ENCODE measurements at regions not wholly inside any gene's neighbourhood (a gene's known extent, or its start where the extent isn't known, plus 50 kb on each side); places are given as distances from the start of the nearest gene placed in this dataset.

GRCh38 chr5:93658044-93658443, 75.0 kb downstream of the NR2F1 start (continued):
- no peak for TF ChIP-seq KHSRP (IDR thresholded peaks at IDR 0.05)
- no peak for TF ChIP-seq KDM5B (IDR thresholded peaks at IDR 0.05; ENCODE audit: insufficient replicate concordance, low read depth, low read length)
- no peak for TF ChIP-seq BCL6 (CRISPR knock-in tag; IDR thresholded peaks at IDR 0.05)
- TF ChIP-seq ZMIZ1 (IDR thresholded peaks at IDR 0.05; ENCODE audit: low read depth in 2 of 2, low read length in 2 of 2), result no peak
- TF ChIP-seq SMC3 (conservative IDR thresholded peaks at IDR 0.05; ENCODE audit: insufficient read depth, low read depth, low read length), result no peak
- no peak for TF ChIP-seq ERF (CRISPR knock-in tag; IDR thresholded peaks at IDR 0.05)
- no peak for TF ChIP-seq RBM15 (IDR thresholded peaks at IDR 0.05; ENCODE audit: insufficient read depth, low read length)
- no peak for TF ChIP-seq ZC3H8 (IDR thresholded peaks at IDR 0.05)
- TF ChIP-seq ARID2 (IDR thresholded peaks at IDR 0.05), result no peak
- no peak for TF ChIP-seq PTTG1 (tag; IDR thresholded peaks at IDR 0.05; ENCODE audit: low read depth)
- TF ChIP-seq CREBBP (IDR thresholded peaks at IDR 0.05; ENCODE audit: low read depth, low read length), result no peak
- no peak for TF ChIP-seq POU5F1 (IDR thresholded peaks at IDR 0.05; ENCODE audit: borderline replicate concordance, low read depth, low read length, partially characterized antibody)

Data from K562 (cell line).